ENCODE measurements at regions not wholly inside any gene's neighbourhood (a gene's known extent, or its start where the extent isn't known, plus 50 kb on each side); places are given as distances from the start of the nearest gene placed in this dataset.

GRCh38 chr13:111549464-111549863 lies 229.0 kb downstream of the TEX29 start:
- no peak overlapping the region for H3K4me3 ChIP-seq (ENCODE audit: low read depth, low read length)
- TF ChIP-seq, protein P1, sequence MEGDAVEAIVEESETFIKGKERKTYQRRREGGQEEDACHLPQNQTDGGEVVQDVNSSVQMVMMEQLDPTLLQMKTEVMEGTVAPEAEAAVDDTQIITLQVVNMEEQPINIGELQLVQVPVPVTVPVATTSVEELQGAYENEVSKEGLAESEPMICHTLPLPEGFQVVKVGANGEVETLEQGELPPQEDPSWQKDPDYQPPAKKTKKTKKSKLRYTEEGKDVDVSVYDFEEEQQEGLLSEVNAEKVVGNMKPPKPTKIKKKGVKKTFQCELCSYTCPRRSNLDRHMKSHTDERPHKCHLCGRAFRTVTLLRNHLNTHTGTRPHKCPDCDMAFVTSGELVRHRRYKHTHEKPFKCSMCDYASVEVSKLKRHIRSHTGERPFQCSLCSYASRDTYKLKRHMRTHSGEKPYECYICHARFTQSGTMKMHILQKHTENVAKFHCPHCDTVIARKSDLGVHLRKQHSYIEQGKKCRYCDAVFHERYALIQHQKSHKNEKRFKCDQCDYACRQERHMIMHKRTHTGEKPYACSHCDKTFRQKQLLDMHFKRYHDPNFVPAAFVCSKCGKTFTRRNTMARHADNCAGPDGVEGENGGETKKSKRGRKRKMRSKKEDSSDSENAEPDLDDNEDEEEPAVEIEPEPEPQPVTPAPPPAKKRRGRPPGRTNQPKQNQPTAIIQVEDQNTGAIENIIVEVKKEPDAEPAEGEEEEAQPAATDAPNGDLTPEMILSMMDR (IDR thresholded peaks at IDR 0.05; ENCODE audit: borderline replicate concordance, insufficient read depth, low read depth, low read length) = no peak

GRCh38 chr13:111550062-111550461 lies 229.6 kb downstream of the TEX29 start:
- H3K4me3 ChIP-seq (ENCODE audit: low read depth, low read length) = no peak overlapping the region
- TF ChIP-seq, protein P1 (IDR thresholded peaks at IDR 0.05; ENCODE audit: borderline replicate concordance, insufficient read depth, low read depth, low read length) = no peak

- TF ChIP-seq, protein P1 (IDR thresholded peaks at IDR 0.05; ENCODE audit: borderline replicate concordance, insufficient read depth, low read depth, low read length) = no peak
- no peak overlapping the region for H3K4me3 ChIP-seq (ENCODE audit: low read depth, low read length)
These were observed 230.9 kb downstream of the TEX29 start for GRCh38 chr13:111551204-111551820.

DNA sequence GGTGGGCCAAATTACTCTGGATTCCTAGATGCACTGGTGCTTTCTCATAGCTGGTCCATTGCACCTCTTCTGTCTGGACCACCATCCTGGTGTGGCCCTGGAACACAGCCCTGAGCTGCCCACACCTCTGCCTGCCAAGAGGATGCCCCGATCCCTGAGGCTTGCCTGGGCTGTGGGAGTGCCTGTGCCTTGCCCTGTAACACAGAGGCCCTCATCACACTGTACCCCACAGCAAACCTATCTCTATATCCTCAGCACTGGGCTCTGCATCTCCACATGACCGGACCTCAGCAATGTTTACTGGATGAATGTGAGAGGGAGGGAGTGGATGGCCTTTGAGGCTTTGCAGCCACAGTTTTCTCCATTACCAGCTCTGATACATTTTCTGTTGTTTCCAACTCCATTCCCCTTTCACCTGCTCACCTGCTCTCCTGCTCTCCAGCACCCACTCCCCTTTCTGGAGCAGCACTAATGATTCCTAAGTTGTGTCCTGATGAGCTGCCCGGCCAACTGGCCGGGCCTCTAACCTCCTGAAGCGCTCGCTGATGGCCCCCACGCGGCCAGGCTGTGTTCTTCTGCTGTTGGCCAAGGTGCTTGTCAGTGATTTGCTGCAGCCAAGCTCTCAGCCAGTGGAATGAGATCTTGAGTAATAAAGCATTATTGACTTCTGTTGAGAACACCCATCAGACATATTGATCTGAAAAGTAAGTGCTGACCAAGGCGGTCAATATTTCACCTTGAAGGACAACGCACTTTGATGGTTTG lies 232.6 kb downstream of the TEX29 start:
- TF ChIP-seq, protein P1 (IDR thresholded peaks at IDR 0.05; ENCODE audit: borderline replicate concordance, insufficient read depth, low read depth, low read length) = no peak
- no peak overlapping the region for H3K4me3 ChIP-seq (ENCODE audit: low read depth, low read length)

GRCh38 chr13:111554539-111555267 lies 234.3 kb downstream of the TEX29 start:
- H3K4me3 ChIP-seq (ENCODE audit: low read depth, low read length) = no peak overlapping the region
- TF ChIP-seq, protein P1 (IDR thresholded peaks at IDR 0.05; ENCODE audit: borderline replicate concordance, insufficient read depth, low read depth, low read length) = no peak

- H3K4me3 ChIP-seq (ENCODE audit: low read depth, low read length) = no peak overlapping the region
- TF ChIP-seq, protein P1 (IDR thresholded peaks at IDR 0.05; ENCODE audit: borderline replicate concordance, insufficient read depth, low read depth, low read length) = no peak
These were observed 234.9 kb downstream of the TEX29 start for GRCh38 chr13:111555268-111555808.
